NCI-H226 (cell line): ENCODE measurements at regions not wholly inside any gene's neighbourhood (a gene's known extent, or its start where the extent isn't known, plus 50 kb on each side); places are given as distances from the start of the nearest gene placed in this dataset.

Experiments
- DNase-seq: peaks from one replicate; pipeline ENCODE4 v3.0.0-alpha.2; 2015

GRCh38 chr15:69798481-69799250 is 299.1 kb downstream of the TLE3 start:
- peak; percentile 56 for DNase-seq

GRCh38 chr15:69801144-69801543 is 296.6 kb downstream of the TLE3 start:
- no peak for DNase-seq

GRCh38 chr15:69802432-69802831 is 295.3 kb downstream of the TLE3 start:
- DNase-seq: no peak

- no peak for DNase-seq
These were observed 292.9 kb downstream of the TLE3 start for GRCh38 chr15:69804786-69805185.

- DNase-seq: no peak
These were observed 292.3 kb downstream of the TLE3 start for GRCh38 chr15:69805248-69805953.

- DNase-seq: no peak
These were observed 291.3 kb downstream of the TLE3 start for GRCh38 chr15:69806287-69806915.

GRCh38 chr15:69807721-69808120 is 290.0 kb downstream of the TLE3 start:
- no peak for DNase-seq

GRCh38 chr15:69808756-69809155 is 289.0 kb downstream of the TLE3 start:
- DNase-seq: no peak

GRCh38 chr15:69809421-69809820 is 288.3 kb downstream of the TLE3 start:
- no peak for DNase-seq

GRCh38 chr15:69810431-69811354 is 287.0 kb downstream of the TLE3 start:
- no peak for DNase-seq

- DNase-seq: no peak
These were observed 284.9 kb downstream of the TLE3 start for GRCh38 chr15:69812861-69813261.

- DNase-seq: peak; percentile 70
These were observed 283.8 kb downstream of the TLE3 start for GRCh38 chr15:69813881-69814280.

- no peak for DNase-seq
These were observed 282.8 kb downstream of the TLE3 start for GRCh38 chr15:69814932-69815331.

- no peak for DNase-seq
These were observed 281.9 kb downstream of the TLE3 start for GRCh38 chr15:69815793-69816192.

- DNase-seq: no peak
These were observed 281.2 kb downstream of the TLE3 start for GRCh38 chr15:69816522-69816921.

- DNase-seq: no peak
These were observed 279.2 kb downstream of the TLE3 start for GRCh38 chr15:69818529-69818928.

- DNase-seq: no peak
These were observed 278.3 kb downstream of the TLE3 start for GRCh38 chr15:69819371-69819770.

- no peak for DNase-seq
These were observed 276.9 kb downstream of the TLE3 start for GRCh38 chr15:69820819-69821218.

GRCh38 chr15:69823223-69823907 is 274.4 kb downstream of the TLE3 start:
- peak; percentile 20 for DNase-seq

- no peak for DNase-seq
These were observed 273.4 kb downstream of the TLE3 start for GRCh38 chr15:69824075-69824876.

GRCh38 chr15:69824877-69825406 is 272.8 kb downstream of the TLE3 start:
- DNase-seq: no peak
